ENCODE measurements at regions not wholly inside any gene's neighbourhood (a gene's known extent, or its start where the extent isn't known, plus 50 kb on each side); places are given as distances from the start of the nearest gene placed in this dataset.

- no peaks in the 10 kb centered on the region for H3K4me1 ChIP-seq
- no peak overlapping the region for H3K27ac ChIP-seq
- ATAC-seq = no peak
- no peaks in the 10 kb centered on the region for H3K9me3 ChIP-seq
- no peak for TF ChIP-seq CTCF (IDR thresholded peaks at IDR 0.05)
- intact Hi-C loops (cut with DNase I) = no loop called here
- H3K27me3 ChIP-seq = no peaks in the 10 kb centered on the region
- H3K4me3 ChIP-seq = no peak overlapping the region
- no peaks in the 10 kb centered on the region for H3K36me3 ChIP-seq
- DNase-seq = no peak
Measured at GRCh38 chr6:54702772-54703171, 143.8 kb upstream of the FAM83B start.

- intact Hi-C loops (cut with DNase I) = no loop called here
- no peaks in the 10 kb centered on the region for H3K4me1 ChIP-seq
- no peak for TF ChIP-seq CTCF (IDR thresholded peaks at IDR 0.05)
- ATAC-seq = no peak
- no peaks in the 10 kb centered on the region for H3K27me3 ChIP-seq
- no peak overlapping the region for H3K4me3 ChIP-seq
- no peak overlapping the region for H3K27ac ChIP-seq
- no peaks in the 10 kb centered on the region for H3K9me3 ChIP-seq
- DNase-seq = no peak
- no peaks in the 10 kb centered on the region for H3K36me3 ChIP-seq
Measured at GRCh38 chr6:54706391-54706790, 140.2 kb upstream of the FAM83B start.

DNA sequence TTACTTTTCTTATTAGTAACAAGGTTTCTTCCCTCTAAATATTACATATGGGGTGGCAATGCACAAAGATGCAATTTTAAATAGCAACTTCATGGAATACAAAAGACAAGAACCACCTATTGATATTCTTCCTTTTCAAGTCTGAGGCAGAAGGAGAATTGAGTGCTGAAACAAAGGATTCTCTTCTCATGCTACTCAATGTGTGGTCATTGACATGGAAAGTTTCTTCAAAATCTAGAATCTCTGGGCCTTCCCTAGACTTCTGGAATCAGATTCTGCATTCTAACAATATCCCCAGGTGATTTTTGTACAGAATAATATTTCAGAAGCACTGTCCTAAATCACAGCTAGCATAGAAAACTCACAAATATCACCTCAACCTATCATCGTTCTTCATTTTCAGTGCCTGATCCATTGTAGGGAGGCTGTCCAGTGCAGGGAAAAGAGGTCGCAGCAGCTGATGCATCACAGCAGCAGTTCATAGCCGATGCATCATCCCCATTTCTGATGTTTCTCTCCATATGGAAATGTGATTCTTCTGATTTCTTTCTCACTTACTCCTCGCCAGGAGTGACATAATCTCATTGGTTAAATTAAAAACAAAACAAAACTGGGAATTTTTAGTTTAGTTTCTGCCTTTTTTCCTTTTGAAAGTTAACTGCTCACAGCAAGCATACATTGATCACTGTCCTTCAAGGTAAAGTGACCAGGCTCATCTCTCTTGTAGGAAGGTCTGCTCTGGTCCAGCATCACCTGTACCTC is 139.5 kb upstream of the FAM83B start:
- TF ChIP-seq CTCF (IDR thresholded peaks at IDR 0.05) = no peak
- no peaks in the 10 kb centered on the region for H3K4me1 ChIP-seq
- DNase-seq (no peak), ATAC-seq (no peak)
- intact Hi-C loops (cut with DNase I) = no loop called here
- H3K27ac ChIP-seq = no peak overlapping the region
- no peaks in the 10 kb centered on the region for H3K36me3 ChIP-seq
- no peak overlapping the region for H3K4me3 ChIP-seq
- no peaks in the 10 kb centered on the region for H3K9me3 ChIP-seq
- H3K27me3 ChIP-seq = no peaks in the 10 kb centered on the region

DNA sequence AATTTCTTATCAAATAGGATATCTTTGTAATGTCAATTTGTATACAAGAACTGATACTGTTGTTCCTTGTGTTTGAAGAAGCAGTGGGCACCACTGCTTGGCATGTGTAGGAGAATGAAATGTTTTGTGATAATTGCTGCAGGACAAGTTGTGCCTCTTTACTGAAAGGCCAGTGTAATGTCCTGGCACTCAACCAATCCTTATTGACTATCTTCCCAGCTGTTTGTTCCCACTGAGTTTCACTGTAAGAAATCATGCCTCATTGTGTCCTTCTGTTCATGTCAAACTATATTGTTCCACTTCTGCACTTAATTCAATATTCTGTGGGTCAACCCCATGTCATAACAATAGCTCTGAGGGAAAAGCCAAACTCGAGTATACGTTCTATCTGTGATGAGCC is 136.1 kb upstream of the FAM83B start:
- Histone ChIP-seq H3K36me3 (no peaks in the 10 kb centered on the region), H3K9me3 (no peaks in the 10 kb centered on the region), H3K4me1 (no peaks in the 10 kb centered on the region), H3K4me3 (no peak overlapping the region), H3K27me3 (no peaks in the 10 kb centered on the region), H3K27ac (no peak overlapping the region)
- TF ChIP-seq CTCF (IDR thresholded peaks at IDR 0.05) = no peak
- intact Hi-C loops (cut with DNase I) = no loop called here
- no peak for ATAC-seq
- no peak for DNase-seq

DNA sequence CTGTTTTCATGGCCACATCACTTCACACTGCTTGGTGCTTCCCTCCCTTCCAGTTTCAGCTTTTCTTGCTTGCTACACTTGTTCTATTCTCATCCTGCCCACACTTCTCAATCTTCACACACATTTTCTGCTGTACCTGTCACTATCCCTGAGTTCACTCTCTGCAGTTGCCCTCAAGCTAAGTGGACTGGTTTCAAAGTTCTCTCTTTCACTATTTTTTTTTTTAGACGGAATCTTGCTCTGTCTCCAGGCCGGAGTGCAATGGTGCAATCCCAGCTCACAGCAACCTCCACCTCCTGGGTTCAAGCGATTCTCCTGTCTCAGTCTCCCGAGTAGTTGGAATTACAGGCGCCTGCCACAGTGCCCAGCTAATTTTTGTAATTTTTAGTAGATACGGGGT is 130.6 kb upstream of the FAM83B start:
- no peak for TF ChIP-seq CTCF (IDR thresholded peaks at IDR 0.05)
- Histone ChIP-seq H3K4me1 (no peaks in the 10 kb centered on the region), H3K36me3 (no peaks in the 10 kb centered on the region), H3K4me3 (no peak overlapping the region), H3K27me3 (no peaks in the 10 kb centered on the region), H3K9me3 (no peaks in the 10 kb centered on the region), H3K27ac (no peak overlapping the region)
- ATAC-seq = no peak
- intact Hi-C loops (cut with DNase I) = no loop called here
- DNase-seq = no peak

DNA sequence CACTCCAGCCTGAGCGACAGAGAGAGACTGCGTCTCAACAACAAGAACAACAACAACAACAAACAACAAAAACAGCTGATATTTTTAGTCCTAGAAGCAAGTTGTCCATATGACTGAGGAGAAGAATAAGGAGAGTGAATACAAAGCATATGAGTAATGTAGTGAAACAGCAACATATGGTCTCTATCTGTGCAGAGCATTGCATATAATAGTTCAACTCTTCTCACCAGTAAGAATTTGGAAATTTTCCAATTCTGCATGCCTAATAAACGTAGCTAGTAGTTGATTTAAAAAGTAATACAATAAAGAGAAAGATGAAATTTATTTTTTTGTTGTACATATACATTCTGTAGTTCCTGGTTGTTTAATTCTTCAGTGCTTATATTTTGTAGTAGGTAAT is 129.7 kb upstream of the FAM83B start:
- ATAC-seq = no peak
- intact Hi-C loops (cut with DNase I) = no loop called here
- H3K4me3 ChIP-seq = no peak overlapping the region
- H3K4me1 ChIP-seq = no peaks in the 10 kb centered on the region
- H3K27me3 ChIP-seq = no peaks in the 10 kb centered on the region
- H3K27ac ChIP-seq = no peak overlapping the region
- no peaks in the 10 kb centered on the region for H3K9me3 ChIP-seq
- no peak for DNase-seq
- no peaks in the 10 kb centered on the region for H3K36me3 ChIP-seq
- no peak for TF ChIP-seq CTCF (IDR thresholded peaks at IDR 0.05)
